DMS79 (cell line): ENCODE measurements at regions not wholly inside any gene's neighbourhood (a gene's known extent, or its start where the extent isn't known, plus 50 kb on each side); places are given as distances from the start of the nearest gene placed in this dataset.

Experiments used
- DNase-seq: peaks from one replicate; lab custom pipeline; 2025; lab: John Stamatoyannopoulos, UW

GRCh38 chr10:10211409-10211808 is 806.3 kb upstream of the CELF2 start:
- DNase-seq, result no peak

- DNase-seq, result no peak
Observed at GRCh38 chr10:10213237-10213636, 804.4 kb upstream of the CELF2 start.

GRCh38 chr10:10222304-10222841 is 795.3 kb upstream of the CELF2 start:
- no peak for DNase-seq

- no peak for DNase-seq
Observed at GRCh38 chr10:10223131-10223530, 794.5 kb upstream of the CELF2 start.

GRCh38 chr10:10225136-10225676 is 792.5 kb upstream of the CELF2 start:
- no peak for DNase-seq

- DNase-seq, result no peak
Observed at GRCh38 chr10:10233229-10233628, 784.4 kb upstream of the CELF2 start.

GRCh38 chr10:10235003-10235402 is 782.7 kb upstream of the CELF2 start:
- DNase-seq, result no peak

GRCh38 chr10:10247585-10247984 is 770.1 kb upstream of the CELF2 start:
- no peak for DNase-seq

GRCh38 chr10:10256860-10257259 is 760.8 kb upstream of the CELF2 start:
- no peak for DNase-seq

GRCh38 chr10:10259013-10259412 is 758.7 kb upstream of the CELF2 start:
- no peak for DNase-seq

- DNase-seq, result no peak
Observed at GRCh38 chr10:10270126-10271050, 747.3 kb upstream of the CELF2 start.

GRCh38 chr10:10271639-10272192 is 746.0 kb upstream of the CELF2 start:
- DNase-seq, result no peak

GRCh38 chr10:10273661-10274060 is 744.0 kb upstream of the CELF2 start:
- no peak for DNase-seq

GRCh38 chr10:10279906-10280305 is 737.8 kb upstream of the CELF2 start:
- no peak for DNase-seq

GRCh38 chr10:10292501-10292900 is 725.2 kb upstream of the CELF2 start:
- no peak for DNase-seq

- no peak for DNase-seq
Observed at GRCh38 chr10:10293041-10293440, 724.6 kb upstream of the CELF2 start.

- DNase-seq, result no peak
Observed at GRCh38 chr10:10293481-10293951, 724.2 kb upstream of the CELF2 start.

GRCh38 chr10:10294184-10294880 is 723.3 kb upstream of the CELF2 start:
- no peak for DNase-seq

- DNase-seq, result no peak
Observed at GRCh38 chr10:10294881-10295529, 722.7 kb upstream of the CELF2 start.

- no peak for DNase-seq
Observed at GRCh38 chr10:10295537-10295936, 722.1 kb upstream of the CELF2 start.

- DNase-seq, result no peak
Observed at GRCh38 chr10:10302689-10303088, 715.0 kb upstream of the CELF2 start.

GRCh38 chr10:10307036-10307435 is 710.6 kb upstream of the CELF2 start:
- no peak for DNase-seq
